ENCODE measurements at regions not wholly inside any gene's neighbourhood (a gene's known extent, or its start where the extent isn't known, plus 50 kb on each side); places are given as distances from the start of the nearest gene placed in this dataset.

DNA sequence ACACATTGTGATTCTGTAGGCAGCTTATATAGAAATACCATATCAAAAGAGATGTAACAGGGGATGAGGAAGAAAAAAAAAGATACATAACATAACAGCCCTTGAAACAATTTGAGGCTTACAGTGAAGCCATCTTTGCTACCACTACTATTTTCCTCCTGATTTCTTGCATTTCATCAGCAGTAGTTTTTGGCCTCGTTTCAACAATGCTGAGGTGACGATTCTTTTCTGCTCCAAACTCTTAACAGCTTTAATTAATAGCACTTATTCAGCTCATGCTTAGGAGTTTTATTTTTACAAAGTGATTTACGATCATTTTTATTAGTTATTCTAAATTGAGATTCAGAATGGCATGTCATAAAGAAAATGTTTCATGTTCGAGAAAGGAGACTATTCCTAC is 163.2 kb downstream of the DCK start:
- no peak for DNase-seq (ENCODE audit: low spot score)

DNA sequence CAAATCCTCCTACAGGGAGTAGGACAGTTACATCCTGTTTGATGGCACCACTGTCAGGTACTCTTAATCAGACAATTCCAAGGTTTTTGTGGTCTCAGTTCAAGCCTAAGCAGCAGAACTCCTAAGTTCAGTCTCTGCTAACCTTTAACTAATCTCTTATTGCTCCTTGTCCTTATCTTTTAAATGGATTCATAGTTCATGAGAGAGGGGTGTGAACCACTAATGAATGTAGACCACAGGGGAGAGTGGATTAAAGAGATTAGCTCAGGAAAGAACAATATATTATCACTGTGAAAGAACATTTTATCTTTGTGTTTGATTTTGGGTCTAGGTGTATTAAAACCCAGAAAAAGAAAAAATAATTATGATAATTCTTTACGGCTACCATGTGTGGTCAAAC is 168.9 kb downstream of the DCK start:
- no peak for DNase-seq (ENCODE audit: low spot score)

DNA sequence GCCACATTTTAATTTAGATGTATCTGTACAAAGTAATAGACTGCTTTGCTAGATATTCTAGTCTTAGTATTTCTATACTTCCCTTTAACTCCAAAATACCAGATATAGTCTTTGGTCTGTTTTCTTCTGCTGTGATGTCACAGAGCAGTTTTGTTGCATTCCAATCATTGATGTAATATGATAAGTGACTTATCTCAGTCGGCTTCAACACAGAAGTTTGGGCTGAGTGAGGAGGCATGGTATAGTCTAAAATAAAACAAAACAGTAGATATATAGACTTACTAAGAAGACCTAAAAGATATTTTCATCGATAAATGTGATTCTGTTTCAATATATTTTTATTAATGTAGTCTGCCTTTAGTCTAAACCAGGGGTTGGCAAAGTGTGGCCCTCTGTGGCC is 169.9 kb downstream of the DCK start:
- no peak for DNase-seq (ENCODE audit: low spot score)

DNA sequence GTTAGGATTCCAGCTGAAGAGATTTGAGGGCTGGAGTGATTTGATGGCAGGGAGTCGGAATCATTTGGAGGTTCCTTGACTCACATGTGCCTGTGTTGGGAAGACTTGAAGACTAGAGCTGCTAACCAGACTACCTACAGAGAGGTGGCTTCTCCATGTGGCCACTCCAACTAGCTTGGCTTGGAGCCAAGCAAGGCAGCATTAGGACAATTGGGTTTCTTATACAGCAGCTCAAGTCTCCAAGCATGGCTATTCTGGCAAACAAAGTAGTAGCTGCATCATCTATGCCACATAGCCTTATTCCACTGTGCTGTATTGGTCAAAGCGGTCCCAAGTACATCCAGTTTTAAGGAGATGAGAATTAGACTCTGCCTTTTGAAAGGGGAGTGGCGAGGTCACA is 171.7 kb upstream of the SLC4A4 start:
- DNase-seq (ENCODE audit: low spot score) = no peak

DNA sequence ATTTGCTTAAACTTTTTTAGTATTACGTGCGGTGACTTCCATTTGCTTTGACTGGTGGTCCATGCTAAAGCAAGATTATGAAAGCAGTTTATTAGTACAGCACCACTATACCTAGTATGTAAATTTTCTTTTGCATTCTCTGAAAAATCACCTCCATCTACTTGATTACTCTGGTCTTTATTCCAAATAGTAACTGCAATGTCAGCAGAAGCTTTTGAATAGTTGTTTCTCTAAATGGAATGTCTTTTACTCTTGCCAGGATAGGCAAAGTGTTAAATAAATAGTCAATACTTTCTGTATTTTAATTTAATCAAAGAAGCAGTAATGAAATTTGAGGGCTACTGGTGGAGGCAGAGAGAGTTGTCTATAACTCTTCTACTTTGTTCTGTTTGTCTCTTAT is 167.2 kb upstream of the SLC4A4 start:
- DNase-seq (ENCODE audit: low spot score) = no peak

DNA sequence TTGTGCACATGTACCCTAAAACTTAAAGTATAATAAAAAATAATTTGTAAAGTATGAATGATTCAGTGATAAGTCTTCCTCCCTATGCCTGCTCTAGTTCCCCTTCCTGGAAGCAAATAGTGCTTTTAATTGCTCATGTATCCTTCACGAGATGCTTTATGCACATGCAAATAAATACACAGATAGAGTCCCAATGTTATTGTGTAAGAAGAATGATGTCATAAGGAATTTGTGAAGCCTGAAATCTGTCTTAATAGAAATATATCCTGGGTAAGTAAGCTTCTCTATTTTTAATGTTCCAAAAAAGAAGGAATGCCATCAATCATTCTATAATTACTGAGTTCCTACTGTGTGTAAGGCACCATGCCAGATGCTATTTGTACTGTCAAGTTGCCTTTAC is 157.5 kb upstream of the SLC4A4 start:
- no peak for DNase-seq (ENCODE audit: low spot score)

DNA sequence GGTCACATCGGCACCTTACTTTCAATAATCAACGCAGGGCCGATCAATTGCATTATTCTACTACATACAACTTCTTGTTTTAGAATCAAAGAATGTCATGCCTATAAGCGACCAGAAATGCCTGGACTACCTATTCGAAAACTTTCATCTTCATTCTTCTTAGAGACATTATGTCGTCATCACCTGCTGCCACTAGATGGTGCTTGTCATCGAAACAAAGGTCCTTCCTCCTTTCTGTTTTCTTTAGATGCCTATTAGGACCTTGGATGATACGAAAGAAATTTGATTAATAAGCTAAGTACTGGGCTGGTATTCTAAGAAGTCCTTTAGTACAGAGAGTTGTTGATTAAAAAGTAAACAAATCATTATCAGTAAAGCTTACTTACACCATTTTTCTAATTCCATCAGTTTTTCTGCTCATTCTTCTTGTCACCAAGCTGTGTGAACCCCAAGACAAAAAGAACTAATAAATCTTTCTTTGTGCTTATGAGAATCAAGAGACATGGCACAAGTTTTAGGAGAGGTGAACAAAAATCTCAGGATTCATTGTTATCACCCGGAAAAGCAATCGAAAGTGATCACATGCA is 154.5 kb upstream of the SLC4A4 start:
- DNase-seq (ENCODE audit: low spot score) = peak; percentile 55

DNA sequence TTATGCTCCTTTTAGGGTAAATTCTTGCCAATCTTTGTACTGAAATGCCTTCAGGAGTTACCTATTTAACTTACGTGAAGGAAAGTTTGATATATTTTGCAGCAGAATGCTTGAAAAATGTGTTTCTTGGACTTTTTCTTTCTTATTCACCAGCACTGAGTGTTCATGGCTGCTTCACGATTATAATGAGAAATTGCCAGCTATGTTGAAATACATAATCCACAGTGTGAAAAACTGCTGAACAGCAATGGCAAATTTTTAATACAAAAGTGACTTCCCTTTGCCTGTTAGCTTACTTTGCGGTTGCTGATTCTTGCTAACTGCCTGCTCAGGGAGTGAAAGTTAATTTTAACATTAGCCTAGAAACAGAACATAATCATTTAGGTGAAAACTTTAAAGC is 153.8 kb upstream of the SLC4A4 start:
- DNase-seq (ENCODE audit: low spot score) = no peak

DNA sequence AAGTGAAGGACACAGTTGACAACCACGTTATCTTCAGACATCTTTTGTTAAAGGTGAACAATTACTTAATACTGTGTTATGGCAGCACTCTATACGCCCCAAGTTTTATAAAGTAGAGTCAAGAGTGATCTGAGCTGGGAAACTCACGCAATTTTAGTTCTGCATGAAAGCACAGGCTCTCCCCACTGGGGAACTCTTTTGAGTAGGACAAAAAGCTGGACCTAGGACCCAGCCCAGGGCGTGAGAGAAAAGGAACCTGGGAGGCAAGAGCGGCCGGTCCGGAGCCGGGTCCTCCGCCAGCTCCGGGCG is 152.6 kb upstream of the SLC4A4 start:
- no peak for DNase-seq (ENCODE audit: low spot score)

DNA sequence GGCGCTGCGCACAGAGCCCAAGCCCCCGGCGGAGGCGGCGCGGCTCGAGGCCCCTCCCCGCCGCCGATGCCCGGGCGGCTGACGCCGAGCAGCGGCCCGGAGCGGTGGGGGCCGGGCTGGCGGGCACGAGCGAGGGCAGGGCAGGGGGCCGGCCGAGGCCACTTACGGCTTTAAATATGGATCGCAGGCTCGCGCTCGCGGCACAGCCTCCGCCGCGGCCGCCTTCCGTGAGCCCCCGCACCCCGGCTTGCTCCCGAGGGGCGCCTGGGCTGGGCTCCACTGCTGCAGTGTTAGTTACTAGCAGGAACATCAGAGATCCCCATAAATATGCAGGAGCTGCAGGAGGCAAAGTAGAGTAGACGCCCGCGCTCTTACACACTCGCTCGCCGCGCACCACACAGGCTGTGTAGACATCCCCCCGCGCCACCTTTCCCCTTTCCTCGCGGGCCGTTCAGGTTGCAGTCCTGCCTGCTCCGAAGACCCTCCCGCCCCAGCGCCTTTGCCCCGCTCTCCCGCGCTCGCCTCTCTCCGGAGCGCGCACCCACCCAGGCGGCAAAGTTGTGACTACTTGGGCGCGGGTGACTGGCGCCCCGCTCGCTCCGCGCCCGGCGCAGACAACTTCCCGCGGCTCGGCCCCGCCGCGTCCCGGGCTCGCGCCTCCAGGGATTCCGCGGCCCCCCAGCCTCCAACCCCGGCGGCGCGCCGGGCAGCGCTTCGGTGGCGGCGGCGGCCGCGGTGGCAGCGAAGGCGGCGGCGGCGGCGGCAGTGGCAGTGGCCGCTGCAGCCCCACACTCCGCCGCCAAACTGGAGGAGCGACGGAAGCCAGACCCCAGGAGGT is 152.0 kb upstream of the SLC4A4 start:
- peak; percentile 90 for DNase-seq (ENCODE audit: low spot score)

DNA sequence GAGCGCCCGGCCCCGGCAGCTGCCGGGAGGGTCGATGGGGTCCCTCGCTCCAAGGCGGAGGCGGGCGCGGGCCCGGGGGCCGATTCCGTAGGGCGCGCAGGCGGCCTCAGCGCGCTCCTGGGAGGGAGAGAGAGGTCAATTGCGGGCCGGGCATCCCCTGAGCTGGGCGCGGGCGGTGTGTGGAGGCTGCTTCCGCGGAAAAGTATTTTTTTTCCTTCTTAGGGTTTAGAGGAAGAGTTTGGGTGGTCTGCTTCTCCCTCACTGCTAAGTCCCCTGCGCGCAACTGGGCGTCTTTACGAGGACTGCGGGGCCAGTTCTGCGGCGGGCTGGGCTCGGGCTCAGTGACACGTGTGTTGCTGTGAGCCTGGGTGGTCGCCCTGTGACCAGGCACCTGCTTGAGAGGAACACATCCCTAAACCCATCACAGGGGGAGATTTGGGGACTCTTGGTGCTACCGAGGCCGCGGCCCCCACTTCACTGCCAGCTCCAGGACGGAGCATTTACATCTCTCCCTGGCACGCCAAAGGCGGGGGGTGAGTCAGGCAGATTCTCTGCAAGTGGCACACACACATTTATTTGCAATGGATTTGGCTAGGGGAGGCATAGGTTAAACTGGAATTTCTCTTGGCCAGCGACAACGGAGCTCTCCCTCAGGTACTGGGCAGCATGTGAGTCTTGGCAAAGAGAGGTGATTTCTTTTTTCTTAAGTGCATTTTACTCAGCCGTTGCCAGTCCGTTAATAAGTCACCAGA is 151.2 kb upstream of the SLC4A4 start:
- DNase-seq (ENCODE audit: low spot score) = peak; percentile 68

DNA sequence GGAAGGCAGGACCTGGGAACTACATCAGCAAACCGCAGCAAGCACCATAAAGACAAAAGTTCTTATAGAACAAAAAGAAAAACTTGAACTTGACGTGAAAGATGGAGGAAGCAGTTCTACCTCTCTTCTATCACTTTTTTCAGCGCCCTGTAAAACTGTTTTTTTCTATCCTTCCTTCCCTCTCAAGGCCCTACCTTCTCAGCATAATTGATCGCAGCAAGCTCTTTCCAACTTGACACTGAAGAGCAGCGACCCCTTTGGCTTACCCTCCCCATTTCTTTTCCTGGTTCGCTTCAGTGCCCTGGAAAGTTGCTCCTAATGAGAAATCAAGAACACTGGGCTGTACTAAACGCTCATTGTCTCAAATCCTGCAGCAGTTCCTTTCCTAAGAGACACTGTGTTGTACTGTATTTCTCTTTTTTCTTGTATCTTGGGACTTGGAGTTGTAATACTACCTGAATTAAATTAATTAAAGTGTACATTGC is 150.6 kb upstream of the SLC4A4 start:
- DNase-seq (ENCODE audit: low spot score) = no peak

DNA sequence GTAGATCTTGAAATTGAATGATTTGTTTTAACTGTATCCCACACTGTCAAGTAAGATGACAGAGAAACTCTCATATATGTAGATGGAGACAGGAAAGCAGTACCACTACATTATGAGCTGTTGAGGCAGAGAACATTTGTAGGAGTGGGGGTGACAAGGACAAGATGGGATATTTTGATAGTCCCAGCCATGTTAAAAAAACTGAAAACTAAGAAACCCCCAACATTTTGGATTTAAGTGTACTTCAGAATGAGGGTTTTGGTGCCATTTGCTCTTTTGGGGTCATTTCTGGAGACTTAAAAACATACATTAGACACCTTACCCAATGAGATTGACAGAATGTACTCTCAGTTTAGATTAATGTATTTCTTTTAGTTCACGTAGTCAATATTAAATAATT is 149.9 kb upstream of the SLC4A4 start:
- no peak for DNase-seq (ENCODE audit: low spot score)

DNA sequence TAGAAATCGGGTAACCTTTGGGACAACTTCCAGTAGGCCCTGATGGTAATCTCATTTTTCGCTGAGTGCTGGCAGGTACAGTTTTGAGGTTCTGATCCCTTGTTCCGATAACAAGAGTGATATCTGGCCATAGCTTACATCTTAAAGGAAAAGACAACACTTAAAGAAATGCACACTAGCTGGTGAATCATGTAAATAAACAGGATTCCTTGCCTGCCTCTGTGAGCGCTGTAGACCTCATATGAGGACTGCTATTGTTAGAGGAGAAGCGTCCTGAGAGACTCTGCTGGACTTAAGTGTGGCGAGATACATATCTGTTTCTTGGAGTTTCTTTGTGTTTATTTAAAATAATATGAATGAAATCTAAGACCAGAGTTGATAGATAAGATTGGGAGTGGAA is 149.3 kb upstream of the SLC4A4 start:
- DNase-seq (ENCODE audit: low spot score) = peak; percentile 24

DNA sequence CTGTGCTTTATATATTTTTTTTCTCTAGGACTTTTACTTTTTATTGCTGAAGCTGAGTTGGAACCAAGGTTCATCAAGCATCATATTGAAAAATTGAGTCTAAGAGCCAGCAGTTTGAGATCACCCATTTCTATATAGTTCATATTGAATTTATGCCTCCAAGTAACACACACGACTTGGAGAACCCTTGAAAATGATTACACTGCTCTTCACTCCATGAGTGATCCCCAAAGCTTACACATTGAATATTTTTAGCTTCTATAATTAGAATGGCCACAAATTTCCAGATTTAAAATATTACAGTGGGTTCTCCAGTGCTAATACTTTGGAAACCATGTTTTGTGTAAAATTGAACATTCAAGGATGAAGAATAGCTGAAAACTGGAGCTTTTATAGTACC is 144.4 kb upstream of the SLC4A4 start:
- DNase-seq (ENCODE audit: low spot score) = no peak

DNA sequence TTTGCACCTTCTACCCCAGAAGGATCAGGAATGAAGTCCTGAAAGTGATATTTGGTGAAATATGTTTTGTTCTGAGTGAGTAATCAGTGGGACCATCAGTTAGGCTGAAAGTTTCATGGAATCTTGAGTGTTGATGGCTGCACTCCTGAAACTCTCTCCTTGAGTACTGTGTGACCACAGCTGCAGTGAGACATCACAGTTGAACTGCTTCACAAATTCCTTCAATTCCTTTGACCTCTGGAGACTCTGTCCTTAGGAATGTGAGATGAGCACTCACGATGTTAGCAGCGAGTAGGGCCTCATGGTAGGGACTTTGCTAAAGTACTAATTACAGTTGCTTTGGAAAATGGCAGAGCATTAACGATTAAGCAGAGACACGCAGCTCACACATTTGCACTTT is 142.9 kb upstream of the SLC4A4 start:
- DNase-seq (ENCODE audit: low spot score) = peak; percentile 80

DNA sequence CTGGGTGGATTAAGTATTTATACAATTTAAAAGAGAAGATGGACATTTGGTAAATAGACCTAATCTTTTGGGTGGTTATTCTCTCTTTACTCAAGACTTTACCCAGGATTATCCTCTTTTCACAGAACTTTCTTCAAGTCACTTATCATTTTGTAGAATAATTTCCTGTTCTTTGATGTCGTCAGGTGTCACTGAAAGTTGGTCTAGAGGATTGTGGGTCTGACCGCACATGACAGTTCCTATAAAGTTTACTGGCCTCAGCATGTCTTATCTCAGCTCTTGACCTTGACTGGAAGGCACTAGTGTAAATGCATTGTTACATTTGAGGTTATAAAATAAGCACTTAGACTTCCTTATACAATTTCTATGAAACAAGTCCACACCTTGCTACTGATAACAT is 139.9 kb upstream of the SLC4A4 start:
- DNase-seq (ENCODE audit: low spot score) = no peak

DNA sequence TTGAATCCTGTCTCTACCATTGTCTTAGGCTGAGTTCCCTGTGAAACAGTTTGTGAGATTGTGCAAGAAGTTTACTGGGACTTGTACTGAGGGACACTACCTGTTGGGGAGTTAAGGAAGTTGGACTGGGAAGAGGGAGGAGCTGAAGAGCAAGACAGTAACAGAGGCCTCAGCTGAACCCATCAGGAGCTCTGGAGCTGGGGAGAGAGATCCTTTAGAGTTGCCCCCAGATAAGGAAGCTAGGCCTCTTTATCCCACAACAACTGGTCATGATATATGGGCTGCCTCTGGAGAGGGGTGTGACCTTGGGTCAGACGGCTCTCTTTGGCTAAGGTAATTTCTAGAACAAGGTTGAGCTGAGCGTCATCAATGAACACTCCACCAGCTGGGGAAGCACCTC is 137.8 kb upstream of the SLC4A4 start:
- DNase-seq (ENCODE audit: low spot score) = no peak

DNA sequence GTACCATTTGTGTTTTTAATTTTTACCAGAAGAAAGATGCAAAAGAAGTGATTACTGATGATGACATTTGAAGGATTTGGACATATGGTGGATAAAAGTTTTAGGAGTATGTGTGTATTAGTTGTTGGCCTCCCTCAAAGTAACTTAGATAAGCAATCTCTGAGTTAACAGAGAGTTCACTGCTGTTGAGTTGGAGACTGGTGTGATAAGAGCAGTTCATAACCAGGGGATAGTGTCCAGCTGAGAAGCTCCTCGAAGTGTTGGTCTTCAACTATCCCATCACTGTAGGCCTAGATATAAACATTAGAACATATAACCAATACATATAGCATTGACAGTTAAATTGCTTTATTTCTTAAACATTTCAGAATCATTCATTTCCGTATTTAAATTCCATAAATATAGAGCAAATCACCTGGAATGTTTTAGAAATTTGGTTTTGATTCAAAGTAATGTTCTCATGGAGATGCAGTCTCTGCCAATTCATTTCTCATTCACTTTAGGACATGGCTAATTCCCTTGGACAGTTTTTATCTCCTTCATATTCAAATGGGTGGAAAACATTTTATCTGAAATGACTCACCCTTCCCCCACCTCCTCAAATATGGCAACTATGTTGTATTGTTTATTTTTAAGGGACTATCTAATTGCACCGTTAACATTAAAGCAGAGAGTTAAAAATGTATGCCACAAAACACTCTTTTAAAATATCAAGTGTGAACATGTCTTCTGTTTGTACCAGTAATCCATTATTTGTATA is 136.8 kb upstream of the SLC4A4 start:
- DNase-seq (ENCODE audit: low spot score) = no peak

DNA sequence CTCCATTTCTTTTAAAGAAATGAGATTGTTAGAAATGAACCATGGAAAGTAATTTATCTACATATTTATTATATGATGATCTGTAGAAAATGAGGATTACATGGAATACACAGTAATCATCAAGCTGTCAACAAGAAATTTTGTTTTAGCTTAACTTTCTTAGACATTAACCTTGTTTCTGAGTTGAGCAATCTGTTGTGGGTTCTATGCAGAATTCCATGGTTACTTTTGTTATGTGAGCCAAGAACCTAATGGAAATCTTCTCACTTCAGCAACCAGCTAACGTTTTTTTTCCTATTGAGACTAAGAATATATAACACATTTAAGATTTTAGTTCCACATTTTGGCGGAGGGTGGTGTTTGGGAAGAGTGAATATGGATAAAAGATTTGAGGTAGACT is 136.1 kb upstream of the SLC4A4 start:
- DNase-seq (ENCODE audit: low spot score) = no peak

DNA sequence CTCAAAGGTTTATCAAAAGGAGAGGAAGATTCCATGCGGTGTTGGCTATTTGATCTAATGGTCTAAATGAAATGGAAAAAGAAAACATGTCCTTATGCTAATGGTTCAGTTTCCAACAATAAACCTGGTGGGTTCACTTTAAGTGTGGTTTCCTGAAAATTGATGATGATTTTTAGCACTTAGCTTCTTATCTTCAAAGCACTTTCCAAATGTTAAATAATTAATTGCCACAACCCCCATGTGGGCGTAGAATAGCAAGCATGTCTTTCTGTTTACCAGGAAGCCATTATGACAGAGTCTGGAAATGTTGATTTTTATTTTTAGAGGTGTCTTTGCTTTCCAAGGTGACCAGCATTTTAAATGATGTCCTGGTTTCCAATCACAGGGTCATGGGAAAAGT is 134.8 kb upstream of the SLC4A4 start:
- DNase-seq (ENCODE audit: low spot score) = no peak

DNA sequence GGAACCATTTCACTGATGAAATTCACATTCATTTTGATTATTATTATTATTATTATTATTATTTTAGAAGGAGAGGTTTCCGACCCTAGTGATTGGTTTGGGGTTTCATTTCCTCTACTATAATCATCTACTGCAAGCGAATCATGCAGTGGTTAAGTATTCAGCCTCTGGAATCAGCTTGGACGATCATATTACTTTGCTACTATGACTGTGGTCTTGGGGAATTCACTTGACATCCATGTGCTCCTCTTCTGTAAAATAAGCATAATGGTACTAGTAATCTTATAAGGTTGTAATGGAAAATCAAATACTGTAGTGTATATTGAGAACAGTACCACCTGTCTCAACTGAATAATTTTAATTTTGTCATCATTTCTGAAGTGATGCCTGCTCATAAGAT is 132.1 kb upstream of the SLC4A4 start:
- peak; percentile 39 for DNase-seq (ENCODE audit: low spot score)

DNA sequence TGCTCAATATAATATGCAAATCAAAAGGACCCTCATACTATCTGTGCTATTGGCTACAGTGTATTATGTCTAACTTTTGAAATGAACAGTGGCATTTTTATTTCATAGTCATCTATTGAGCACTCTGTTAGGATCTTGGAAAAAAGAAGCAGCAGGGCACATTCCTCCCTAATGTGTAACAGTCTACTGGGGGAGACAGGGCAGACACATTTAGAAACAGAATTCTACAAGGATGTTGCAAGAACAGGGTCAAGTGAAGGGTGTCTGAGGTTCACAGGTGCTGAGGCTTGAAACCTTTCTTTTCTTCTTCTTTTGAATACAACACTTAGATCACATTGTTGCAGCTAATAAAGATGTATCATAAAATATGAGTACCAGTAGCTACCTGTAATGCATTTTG is 129.7 kb upstream of the SLC4A4 start:
- DNase-seq (ENCODE audit: low spot score) = peak; percentile 62
